GM13977 (cell line): ENCODE measurements at regions not wholly inside any gene's neighbourhood (a gene's known extent, or its start where the extent isn't known, plus 50 kb on each side); places are given as distances from the start of the nearest gene placed in this dataset.

Source experiments
- DNase-seq: peaks from one replicate; pipeline ENCODE4 v3.0.0; 2012; ENCODE audit warnings: low spot score
- CTCF ChIP-seq: IDR thresholded peaks from 2 replicates; pipeline ENCODE4 v1.5.1; 2012; ENCODE audit warnings: mild to moderate bottlenecking, control low read depth; ENCODE audit not compliant: insufficient read depth; ENCODE audit errors: extremely low read depth, missing control alignments
- in situ Hi-C: fragments of 300-500 bp; cut with MboI; formaldehyde crosslinking; loops from one replicate; pipeline ENCODE4 v1.12.0; 2022; ENCODE audit warnings: low sequenced_read_pairs, low pct_unique_long_range_greater_than_20kb, mixed read lengths, inconsistent platforms; ENCODE audit not compliant: unreplicated experiment

GRCh38 chr7:1360521-1360971, 98.7 kb downstream of the MICALL2 start:
- no peak for DNase-seq
- in situ Hi-C loops: no loop called here
- no peak for TF ChIP-seq CTCF

GRCh38 chr7:1361016-1361755, 98.1 kb downstream of the MICALL2 start:
- in situ Hi-C loops: no loop called here
- no peak for DNase-seq
- no peak for TF ChIP-seq CTCF

GRCh38 chr7:1361756-1362125, 97.5 kb downstream of the MICALL2 start:
- in situ Hi-C loops: no loop called here
- no peak for DNase-seq
- TF ChIP-seq CTCF: no peak

GRCh38 chr7:1362301-1362700, 97.0 kb downstream of the MICALL2 start:
- TF ChIP-seq CTCF: no peak
- in situ Hi-C loops: no loop called here
- DNase-seq: no peak

GRCh38 chr7:1364068-1364905, 95.0 kb downstream of the MICALL2 start:
- in situ Hi-C loops: no loop called here
- DNase-seq: no peak
- no peak for TF ChIP-seq CTCF

- DNase-seq: no peak
- TF ChIP-seq CTCF: no peak
- in situ Hi-C loops: no loop called here
These were observed 94.2 kb downstream of the MICALL2 start for GRCh38 chr7:1364906-1365570.
